ENCODE measurements at regions not wholly inside any gene's neighbourhood (a gene's known extent, or its start where the extent isn't known, plus 50 kb on each side); places are given as distances from the start of the nearest gene placed in this dataset.
"Not testable (repeated sequence)": the region's sequence is repeated elsewhere in the genome, so short reads cannot be mapped to it uniquely, and the experiment has no call there.

DNA sequence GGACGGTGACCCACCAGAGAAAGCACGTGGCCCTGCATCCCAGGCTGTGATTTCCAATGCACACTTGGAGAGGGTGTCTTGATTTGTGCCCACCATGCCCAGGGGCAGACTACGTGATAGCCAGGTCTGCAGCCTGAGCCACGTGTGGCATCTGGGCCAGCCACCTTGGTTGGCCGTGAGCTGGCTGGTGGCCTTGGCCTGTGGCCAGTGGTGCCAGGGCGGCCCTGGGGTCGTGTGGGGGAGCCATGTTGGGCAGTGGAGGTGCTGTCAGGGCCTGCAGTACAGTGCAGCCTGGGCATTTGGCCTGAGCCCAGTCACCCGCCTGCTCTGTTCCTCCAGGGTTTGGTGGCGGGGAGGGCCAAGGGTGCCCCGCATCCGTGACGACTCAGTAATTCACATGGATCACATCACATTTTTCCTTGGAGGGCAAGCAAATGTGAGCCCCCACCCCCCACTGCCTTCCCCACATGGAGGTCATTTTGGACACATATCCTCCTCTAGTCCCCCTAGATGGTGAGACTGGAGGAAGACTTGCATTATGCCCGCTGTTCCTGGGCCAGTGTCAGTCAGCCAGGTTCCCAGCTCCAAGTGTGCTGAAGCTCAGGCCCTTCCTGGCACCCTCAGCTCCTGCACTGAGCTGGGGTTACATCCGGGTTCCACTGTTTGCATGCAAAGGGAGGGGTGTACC lies 201.4 kb downstream of the UBE3A start:
- DNase-seq = no peak

DNA sequence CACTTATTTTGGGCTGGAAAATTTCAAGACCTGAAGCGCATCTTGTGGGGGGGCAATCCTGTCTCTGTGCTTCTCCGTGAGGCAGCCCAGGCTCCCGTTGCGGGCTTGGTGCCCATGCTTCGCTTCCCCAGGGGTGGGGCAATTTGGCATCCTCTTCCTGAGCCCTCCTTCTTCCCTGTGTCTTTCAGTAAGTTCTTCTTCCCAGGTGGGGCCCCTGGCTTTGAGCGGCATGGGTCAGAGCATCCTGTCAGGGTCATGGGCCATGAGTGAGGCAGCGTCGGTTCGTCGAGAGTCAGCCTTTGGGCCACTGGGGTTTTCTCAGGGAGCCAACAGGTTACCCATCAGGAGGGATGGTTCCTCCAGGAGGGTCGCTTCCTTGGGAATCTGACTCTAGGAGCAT lies 200.7 kb downstream of the UBE3A start:
- DNase-seq = no peak

DNA sequence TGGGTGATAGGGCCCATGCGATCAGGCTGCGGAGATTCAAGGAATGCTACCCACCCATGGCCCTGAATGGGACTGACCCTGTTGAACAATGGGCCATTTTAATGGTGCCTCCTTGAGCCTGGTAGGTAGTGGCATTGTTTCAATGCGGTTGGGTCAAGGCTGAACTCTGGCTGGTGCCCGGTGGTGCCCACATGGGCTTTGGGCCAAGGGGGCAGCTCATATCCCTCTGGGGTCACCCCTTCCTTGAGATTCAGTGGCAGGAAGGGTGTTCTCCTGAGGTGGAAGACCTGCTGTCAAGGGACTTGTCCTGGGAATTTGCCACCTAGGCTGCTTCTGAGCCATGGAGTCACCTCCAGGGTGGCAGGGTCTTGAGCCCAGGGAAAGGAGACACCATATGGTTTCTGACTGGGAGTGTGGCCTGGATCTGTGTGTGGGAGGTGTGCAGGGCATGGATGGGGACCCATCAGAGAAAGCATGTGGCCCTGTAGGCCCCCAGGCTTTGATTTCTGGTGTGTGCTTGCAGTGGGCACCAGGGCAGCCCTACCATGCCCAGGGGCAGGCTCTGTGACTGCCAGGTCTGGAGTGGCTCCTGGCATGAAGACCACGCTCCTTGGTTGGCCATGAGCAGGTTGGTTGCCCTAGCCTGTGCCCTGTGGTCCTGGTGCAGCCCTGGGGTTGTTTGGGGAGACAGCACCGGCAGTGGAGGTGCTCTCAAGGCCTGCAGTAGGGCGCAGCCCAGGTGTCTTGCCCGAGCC lies 199.9 kb downstream of the UBE3A start:
- DNase-seq = no peak

DNA sequence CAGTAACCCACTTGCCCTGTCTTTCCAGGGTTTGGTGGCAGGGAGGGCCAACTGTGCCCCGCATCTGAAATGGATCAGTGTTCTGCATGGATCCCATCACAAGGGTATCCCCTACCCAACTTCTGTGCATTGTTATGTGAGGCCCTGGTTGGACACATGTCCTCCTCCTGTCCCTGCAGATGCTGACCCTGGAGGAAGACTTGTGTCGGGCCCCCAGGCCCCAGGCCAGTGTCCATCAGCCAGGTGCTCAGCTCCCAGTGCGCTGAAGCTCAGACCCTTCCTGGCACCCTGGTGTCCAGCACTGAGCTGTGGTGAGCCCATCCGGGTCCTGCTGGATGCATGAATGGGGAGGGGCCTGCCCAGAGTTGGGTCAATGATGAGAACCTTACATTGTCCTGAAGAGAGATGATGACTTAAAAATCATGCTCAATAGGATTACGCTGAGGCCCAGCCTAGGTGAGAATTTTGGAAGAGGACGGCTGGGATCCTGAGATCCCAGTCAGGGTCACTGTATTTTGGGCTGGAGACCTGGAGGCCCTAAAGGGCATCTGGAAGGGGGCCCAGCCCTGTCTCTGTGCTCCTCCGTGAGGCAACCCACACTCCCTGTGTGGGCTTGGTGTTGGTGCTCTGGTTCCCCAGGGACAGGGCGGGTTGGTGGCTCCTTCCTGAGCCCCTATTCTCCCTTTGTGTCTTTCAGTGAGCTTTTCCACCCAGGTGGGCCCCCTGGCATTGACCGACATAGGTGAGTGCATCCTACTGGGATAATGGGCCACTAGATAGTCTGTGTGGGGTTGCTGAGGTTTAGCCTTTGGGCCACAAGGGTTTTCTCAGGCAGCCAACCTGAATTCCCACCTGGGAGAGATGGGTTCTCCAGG lies 199.1 kb downstream of the UBE3A start:
- DNase-seq = no peak

DNA sequence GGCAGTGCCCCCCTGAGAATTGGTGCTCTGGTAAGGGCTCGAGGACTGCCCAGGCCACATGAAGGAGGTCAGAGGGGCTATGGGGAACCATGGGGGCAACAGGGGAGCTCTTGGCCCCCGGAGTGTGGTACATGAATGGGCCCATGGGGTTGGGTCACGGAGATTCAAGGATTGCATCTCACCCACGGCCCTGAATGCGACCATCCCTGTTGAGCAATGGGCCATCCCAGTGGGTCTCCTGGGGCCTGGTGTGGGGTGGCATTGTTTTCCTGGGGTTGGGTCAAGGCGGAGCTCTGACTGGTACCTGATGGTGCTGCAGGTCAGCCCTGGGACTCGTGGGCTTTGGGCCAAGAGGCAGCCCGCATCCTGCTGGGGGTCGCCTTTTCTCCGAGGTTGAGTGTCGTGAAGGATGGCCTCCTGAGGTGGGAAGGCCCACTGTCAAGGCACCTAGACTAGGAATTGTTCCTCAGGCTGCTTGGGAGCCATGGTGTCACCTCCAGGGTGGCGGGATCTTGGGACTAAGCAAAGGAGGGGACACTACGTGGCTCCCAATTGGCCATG lies 198.3 kb downstream of the UBE3A start:
- DNase-seq = no peak

DNA sequence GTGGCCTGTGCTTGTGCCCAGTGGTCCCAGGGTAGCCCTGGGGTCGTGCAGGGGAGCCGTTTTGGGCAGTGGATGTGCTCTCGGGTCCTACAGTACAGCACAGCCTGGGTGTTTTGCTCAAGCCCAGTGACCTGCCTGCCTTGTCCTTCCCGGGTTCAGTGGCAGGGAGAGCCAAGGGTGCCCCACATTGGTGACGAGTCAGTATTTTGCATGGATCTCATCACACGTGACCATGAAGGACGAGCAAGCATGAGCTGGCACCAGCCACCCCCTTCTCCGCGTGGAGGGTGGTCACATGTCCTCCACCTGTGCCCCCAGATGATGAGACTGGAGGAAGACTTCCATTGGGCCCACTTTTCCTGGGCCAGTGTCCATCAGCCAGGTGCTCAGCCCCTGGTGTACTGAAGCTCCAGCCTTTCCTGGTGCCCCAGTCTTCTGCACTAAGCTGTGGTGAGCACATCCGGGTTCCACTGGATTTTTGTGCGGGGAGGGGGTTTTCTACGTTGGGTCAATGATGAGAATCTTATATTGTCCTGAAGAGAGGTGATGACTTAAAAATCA lies 197.5 kb downstream of the UBE3A start:
- no peak for DNase-seq

DNA sequence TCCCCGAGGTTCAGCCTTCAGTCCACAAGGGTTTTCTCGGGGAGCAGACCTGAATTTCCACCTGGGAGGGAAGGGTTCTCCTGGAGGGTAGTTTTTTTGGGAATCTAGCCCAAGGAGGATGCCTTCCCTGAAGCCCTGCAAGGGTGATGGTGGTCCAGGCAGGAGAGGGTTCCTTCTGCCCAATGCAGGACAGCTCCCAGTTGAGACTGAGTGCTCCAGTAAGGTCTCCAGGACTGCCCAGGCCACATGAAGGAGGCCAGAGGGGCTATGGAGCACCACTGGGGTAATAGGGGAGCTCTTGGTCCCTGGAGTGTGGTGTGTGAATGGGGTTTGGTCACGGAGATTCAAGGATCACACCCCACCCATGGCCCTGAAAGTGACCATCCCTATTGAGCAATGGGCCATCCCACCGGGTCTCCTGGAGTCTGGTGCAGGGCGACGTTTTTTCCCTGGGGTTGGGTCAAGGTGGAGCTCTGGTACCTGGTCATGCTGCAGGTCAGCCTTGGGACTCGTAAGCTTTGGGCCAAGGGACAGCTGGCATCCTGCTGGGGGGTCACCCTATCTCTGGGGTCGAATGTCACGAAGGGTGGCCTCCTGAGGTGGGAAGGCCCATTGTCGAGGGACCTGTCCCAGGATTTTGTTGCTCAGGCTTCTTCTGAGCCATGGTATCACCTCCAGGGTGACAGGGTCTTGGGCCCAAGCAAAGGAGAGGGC lies 196.5 kb downstream of the UBE3A start:
- DNase-seq = no peak

DNA sequence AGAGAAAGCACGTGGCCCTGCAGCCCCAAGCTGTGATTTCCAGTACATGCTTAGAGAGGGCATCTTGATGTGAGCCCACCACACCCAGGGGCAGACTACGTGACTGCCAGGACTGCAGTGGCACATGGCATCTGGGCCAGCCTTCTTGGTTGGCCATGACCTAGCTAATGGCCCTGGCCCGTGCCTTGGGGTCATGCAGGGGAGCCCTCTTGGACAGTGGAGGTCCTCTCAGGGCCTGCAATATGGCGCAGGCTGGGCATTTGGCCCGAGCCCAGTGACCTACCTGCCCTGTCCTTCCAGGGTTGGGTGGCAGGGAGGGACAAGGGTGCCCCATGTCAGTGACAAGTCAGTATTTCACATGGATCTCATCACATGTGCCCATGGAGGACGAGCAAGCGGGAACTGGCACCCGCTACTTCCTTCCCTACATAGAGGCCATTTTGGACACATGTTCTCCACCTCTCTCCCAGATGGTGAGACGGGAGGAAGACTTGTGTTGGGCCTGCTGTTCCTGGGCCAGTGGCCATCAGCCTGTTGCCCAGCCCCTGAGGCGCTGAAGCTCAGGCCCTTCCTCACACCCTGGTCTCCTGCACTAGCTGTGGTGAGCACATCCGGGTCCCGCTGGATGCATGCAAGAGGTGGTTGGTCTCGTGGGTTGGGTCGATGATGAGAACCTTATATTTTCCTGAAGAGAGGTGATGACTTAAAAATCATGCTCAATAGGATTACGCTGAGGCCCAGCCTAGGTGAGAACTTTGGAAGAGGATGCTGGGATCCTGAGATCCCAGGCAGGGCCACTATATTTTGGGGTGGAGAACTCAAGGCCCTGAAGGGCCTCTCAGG lies 195.6 kb downstream of the UBE3A start:
- no peak for DNase-seq

DNA sequence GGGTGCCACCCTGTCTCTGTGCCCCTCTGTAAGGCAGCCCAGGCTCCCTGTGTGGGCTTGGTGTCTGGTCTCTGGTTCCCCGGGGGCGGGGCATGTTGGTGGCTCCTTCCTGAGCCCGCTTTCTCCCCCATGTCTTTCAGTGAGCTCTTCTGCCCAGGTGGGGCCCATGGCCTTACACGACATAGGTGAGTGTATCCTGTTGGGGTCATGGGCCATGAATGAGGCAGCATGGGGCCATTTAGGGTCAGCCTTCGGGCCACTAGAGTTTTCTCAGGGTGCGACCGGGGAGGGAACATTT lies 195.1 kb downstream of the UBE3A start:
- DNase-seq = no peak

DNA sequence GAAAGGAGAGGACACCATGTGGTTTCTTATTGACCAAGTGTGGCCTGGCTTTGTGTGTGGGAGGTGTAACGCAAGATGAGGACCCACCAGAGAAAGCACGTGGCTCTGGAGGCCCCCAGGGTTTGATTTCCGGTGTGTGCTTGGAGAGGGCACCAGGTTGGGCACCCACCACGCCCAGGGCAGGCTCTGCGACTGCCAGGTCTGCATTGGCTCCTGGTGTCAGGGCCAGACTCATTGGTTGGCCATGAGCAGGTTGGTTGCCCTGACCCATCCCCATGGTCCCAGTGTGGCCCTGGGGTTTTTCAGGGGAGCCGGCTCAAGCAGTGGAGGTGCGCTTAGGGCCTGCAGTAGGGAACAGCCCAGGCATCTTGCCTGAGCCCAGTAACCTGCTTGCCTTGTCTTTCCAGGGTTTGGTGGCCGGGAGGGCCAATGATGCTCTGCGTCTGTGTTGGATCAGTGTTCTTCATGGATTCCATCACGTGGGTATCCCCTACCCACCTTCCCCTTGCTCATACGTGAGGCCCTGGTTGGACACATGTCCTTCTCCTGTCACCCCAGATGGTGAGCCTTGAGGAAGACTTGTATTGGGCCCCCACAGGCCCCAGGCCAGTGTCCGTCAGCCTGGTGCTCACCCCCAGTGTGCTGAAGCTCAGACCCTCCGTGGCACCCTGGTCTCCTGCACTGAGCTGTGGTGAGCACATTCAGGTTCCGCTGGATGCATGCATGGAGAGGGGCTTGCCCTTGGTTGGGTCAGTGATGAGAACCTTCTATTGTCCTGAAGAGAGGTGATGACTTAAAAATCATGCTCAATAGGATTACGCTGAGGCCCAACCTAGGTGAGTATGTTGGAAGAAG lies 193.9 kb downstream of the UBE3A start:
- DNase-seq = no peak

DNA sequence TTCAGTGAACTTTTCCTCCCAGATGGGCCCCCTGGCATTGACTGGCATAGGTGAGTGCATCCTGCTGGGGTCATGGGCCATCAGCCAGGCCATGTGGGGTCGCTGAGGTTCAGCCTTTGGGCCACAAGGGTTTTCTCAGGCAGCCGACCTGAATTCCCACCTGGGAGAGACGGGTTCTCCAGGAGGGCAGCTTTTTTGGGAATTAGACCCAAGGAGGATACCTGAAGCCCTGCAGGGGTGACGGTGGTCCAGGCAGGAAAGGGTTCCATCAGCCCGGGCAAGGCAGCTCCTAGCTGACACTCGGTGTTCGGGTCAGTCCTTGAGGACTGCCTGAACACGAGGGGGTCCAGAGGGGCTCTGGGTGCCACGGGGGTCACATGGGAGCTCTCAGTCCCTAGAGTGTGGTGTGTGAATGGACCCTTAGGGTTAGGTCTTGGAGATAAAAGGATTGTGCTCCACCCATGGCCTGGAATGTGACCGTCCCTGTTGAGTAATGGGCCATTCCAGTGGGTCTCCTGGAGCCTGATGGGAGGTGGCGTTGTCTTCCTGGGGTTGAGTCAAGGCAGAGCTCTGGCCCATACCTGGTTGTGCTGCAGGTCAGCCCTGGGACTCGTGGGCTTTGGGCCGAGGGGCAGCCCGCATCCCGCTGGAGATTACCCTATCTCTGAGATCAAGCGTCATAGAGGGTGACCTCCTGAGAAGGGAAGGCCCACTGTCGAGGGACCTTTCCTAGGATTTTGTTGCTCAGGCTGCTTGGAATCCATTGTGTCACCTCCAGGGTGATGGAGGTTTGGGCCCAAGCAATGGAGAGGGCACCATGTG lies 192.8 kb downstream of the UBE3A start:
- DNase-seq = no peak

DNA sequence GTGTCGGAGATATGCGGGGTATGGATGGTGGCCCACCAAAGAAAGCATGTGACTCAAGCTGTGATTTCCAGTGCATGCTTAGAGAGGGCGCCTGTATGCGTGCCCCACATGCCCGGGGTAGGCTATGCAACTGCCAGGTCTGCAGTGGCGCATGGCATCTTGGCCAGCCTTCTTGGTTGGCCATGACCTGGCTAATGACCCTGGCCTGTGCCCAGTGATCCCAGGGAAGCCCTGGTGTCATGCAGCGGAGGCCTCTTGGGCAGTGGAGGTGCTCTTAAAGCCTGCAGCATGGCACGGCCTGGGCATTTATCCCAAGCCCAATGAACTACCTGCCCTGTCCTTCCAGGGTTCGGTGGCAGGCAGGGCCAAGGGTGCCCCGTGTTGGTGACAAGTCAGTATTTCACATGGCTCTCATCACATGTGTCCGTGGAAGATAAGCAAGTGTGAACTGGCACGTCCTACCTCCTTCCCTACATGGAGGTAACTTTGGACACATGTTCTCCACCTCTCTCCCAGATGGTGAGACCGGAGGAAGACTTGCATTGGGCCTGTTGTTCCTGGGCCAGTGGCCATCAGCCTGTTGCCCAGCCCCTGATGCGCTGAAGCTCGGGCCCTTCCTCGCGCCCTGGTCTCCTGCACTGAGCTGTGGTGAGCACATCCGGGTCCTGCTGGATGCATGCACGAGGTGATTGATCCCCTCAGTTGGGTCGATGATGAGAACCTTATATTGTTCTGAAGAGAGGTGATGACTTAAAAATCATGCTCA lies 192.0 kb downstream of the UBE3A start:
- DNase-seq = no peak

DNA sequence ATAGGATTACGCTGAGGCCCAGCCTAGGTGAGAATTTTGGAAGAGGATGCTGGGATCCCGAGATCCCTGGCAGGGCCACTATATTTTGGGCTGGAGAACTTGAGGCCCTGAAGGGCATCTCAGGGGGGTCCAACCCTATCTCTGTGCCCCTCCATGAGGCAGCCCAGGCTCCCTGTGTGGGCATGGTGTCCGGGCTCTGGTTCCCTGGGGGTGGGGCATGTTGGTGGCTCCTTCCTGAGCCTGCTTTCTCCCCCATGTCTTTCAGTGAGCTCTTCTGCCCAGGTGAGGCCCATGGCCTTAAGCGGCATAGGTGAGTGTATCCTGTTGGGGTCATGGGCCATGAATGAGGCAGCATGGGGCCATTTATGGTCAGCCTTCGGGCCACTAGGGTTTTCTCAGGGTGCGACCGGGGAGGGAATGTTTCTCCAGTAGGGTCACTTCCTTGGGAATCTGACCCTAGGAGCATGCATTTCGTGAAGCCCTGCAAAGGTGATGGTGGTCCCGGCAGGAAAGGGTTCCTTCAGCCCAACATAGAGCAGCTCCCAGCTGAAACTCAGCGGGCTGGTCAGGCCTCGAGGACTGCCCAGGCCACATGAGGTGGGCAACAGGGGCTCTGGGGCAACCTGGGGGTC lies 191.3 kb downstream of the UBE3A start:
- no peak for DNase-seq

DNA sequence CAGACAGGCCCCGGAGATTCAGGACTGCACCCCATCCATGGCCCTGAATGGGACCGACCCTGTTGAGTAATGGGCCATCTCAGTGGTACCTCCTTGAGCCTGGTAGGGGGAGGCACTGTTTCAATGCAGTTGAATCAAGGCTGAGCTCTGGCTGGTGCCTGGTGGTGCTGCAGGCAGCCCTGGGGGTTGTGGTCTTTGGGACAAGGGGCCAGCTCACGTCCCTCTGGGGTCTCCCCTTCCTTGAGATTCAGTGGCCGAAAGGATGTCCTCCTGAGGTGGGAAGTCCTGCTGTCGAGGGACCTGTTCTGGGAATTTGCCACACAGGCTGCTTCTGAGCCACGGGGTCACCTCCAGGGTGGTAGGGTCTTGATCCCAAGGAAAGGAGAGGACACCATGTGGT lies 190.7 kb downstream of the UBE3A start:
- DNase-seq = not testable (repeated sequence)

DNA sequence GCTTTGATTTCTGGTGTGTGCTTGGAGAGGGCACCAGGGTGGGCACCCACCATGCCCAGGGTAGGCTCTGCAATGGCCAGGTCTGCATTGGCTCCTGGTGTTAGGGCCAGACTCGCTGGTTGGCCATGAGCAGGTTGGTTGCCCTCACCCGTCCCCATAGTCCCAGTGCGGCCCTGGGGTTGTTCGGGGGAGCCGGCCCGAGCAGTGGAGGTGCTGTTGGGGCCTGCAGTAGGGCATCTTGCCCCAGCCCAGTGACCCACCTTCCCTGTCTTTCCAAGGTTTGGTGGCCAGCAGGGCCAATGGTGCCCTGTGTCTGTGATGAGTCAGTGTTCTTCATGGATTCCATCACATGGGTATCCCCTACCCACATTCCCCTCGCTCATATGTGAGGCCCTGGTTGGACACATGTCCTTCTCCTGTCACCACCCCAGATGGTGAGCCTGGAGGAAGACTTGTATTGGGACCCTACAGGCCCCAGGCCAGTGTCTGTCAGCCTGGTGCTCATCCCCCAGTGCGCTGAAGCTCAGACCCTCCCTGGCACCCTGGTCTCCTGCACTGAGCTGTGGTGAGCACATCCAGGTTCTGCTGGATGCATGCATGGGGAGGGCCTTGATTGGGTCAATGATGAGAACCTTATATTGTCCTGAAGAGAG lies 190.1 kb downstream of the UBE3A start:
- DNase-seq = no peak

DNA sequence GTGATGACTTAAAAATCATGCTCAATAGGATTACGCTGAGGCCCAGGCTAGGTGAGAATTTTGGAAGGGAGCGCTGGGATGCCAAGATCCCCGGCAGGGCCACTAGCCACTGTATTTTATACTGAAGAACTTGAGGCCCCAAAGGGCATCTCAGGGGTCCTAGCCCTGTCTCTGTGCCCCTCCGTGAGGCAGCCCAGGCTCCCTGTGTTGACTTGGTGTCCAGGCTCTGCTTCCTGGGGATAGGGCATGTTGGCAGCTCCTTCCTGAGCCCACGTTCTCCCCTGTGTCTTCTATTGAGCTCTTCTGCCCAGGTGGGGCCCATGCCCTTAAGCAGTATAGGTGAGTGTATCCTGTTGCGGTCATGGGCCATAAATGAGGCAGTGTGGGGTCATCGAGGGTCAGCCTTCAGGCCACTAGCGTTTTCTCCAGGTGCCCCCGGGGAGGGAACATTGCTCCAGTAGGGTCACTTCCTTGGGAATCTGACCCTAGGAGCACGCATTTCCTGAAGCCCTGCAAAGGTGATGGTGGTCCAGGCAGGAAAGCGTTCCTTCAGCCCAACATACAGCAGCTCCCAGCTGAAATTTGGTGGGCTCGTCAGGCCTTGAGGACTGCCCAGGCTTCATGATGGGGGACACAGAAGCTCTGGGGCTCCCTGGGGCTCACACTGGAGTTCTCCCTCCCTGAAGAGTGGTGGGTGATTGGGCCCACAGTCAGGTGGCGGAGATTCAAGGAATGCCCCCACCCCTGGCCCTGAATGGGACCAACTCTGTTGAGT lies 189.4 kb downstream of the UBE3A start:
- no peak for DNase-seq

DNA sequence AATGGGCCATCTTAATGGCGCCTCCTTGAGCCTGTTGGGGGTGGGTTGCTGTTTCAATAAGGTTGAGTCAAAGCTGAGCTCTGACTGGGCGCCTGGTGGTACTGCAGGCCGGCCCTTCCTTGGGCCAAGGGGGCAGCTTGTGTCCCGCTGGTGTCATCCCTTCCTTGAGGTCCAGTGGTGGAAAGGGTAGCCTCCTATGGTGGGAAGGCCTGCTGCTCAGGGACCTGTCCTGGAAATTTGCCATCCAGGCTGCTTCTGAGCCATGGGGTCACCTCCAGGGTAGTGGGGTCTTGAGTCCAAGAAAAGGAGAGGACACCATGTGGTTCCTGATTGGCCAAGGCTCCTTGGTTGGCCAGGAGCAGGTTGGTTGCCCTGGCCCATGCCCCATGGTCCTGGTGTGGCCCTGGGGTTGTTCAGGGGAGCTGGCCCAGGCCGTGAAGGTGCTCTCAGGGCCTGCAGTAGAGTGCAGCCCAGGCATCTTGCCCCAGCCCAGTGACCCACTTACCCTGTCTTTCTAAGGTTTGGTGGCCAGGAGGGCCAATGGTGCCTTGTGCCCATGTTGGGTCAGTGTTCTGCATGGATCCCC lies 188.7 kb downstream of the UBE3A start:
- DNase-seq = no peak

Measured in NCI-H1105 treated with DMSO at 0.1 percent for 48 hours (cell line).